ENCODE measurements at regions not wholly inside any gene's neighbourhood (a gene's known extent, or its start where the extent isn't known, plus 50 kb on each side); places are given as distances from the start of the nearest gene placed in this dataset.

GRCh38 chr12:107545737-107546353 lies 139.8 kb upstream of the PWP1 start:
- H3K4me3 ChIP-seq (ENCODE audit: low read length): no peak overlapping the region
- no peaks in the 10 kb centered on the region for H3K27me3 ChIP-seq (ENCODE audit: control insufficient read depth, insufficient read depth, low read length)
- H3K9ac ChIP-seq (ENCODE audit: low read length): no peak overlapping the region
- no peaks in the 10 kb centered on the region for H3K36me3 ChIP-seq (ENCODE audit: control insufficient read depth, insufficient read depth, low read length)
- H3K4me1 ChIP-seq (ENCODE audit: control insufficient read depth, insufficient read depth, low read length): no peaks in the 10 kb centered on the region
- H3K9me3 ChIP-seq (ENCODE audit: control insufficient read depth, low read length): no peaks in the 10 kb centered on the region

- Histone ChIP-seq H3K9me3 (ENCODE audit: control insufficient read depth, low read length) (no peaks in the 10 kb centered on the region), H3K27me3 (ENCODE audit: control insufficient read depth, insufficient read depth, low read length) (no peaks in the 10 kb centered on the region), H3K4me1 (ENCODE audit: control insufficient read depth, insufficient read depth, low read length) (no peaks in the 10 kb centered on the region)
Measured at GRCh38 chr12:107547389-107547788, 138.2 kb upstream of the PWP1 start.

GRCh38 chr12:107549651-107550480 lies 135.7 kb upstream of the PWP1 start:
- Histone ChIP-seq H3K4me1 (ENCODE audit: control insufficient read depth, insufficient read depth, low read length) (no peaks in the 10 kb centered on the region), H3K9ac (ENCODE audit: low read length) (no peak overlapping the region), H3K9me3 (ENCODE audit: control insufficient read depth, low read length) (no peaks in the 10 kb centered on the region), H3K36me3 (ENCODE audit: control insufficient read depth, insufficient read depth, low read length) (no peaks in the 10 kb centered on the region), H3K4me3 (ENCODE audit: low read length) (no peak overlapping the region), H3K27me3 (ENCODE audit: control insufficient read depth, insufficient read depth, low read length) (no peaks in the 10 kb centered on the region)

More at GRCh38 chr12:107547389-107547788, 138.2 kb upstream of the PWP1 start:
- Histone ChIP-seq H3K36me3 (ENCODE audit: control insufficient read depth, insufficient read depth, low read length) (no peaks in the 10 kb centered on the region), H3K9ac (ENCODE audit: low read length) (no peak overlapping the region), H3K4me3 (ENCODE audit: low read length) (no peak overlapping the region)

- H3K9ac ChIP-seq (ENCODE audit: low read length): no peak overlapping the region
- no peaks in the 10 kb centered on the region for H3K36me3 ChIP-seq (ENCODE audit: control insufficient read depth, insufficient read depth, low read length)
- H3K4me1 ChIP-seq (ENCODE audit: control insufficient read depth, insufficient read depth, low read length): no peaks in the 10 kb centered on the region
- no peak overlapping the region for H3K4me3 ChIP-seq (ENCODE audit: low read length)
- no peaks in the 10 kb centered on the region for H3K9me3 ChIP-seq (ENCODE audit: control insufficient read depth, low read length)
- no peaks in the 10 kb centered on the region for H3K27me3 ChIP-seq (ENCODE audit: control insufficient read depth, insufficient read depth, low read length)
Measured at GRCh38 chr12:107551434-107551833, 134.2 kb upstream of the PWP1 start.

- Histone ChIP-seq H3K9me3 (ENCODE audit: control insufficient read depth, low read length) (no peaks in the 10 kb centered on the region), H3K4me1 (ENCODE audit: control insufficient read depth, insufficient read depth, low read length) (no peaks in the 10 kb centered on the region), H3K4me3 (ENCODE audit: low read length) (no peak overlapping the region), H3K36me3 (ENCODE audit: control insufficient read depth, insufficient read depth, low read length) (no peaks in the 10 kb centered on the region), H3K27me3 (ENCODE audit: control insufficient read depth, insufficient read depth, low read length) (no peaks in the 10 kb centered on the region), H3K9ac (ENCODE audit: low read length) (no peak overlapping the region)
Measured at GRCh38 chr12:107552263-107552662, 133.3 kb upstream of the PWP1 start.

GRCh38 chr12:107553211-107553765 lies 132.3 kb upstream of the PWP1 start:
- Histone ChIP-seq H3K36me3 (ENCODE audit: control insufficient read depth, insufficient read depth, low read length) (no peaks in the 10 kb centered on the region), H3K27me3 (ENCODE audit: control insufficient read depth, insufficient read depth, low read length) (no peaks in the 10 kb centered on the region), H3K4me3 (ENCODE audit: low read length) (no peak overlapping the region), H3K9ac (ENCODE audit: low read length) (no peak overlapping the region), H3K4me1 (ENCODE audit: control insufficient read depth, insufficient read depth, low read length) (no peaks in the 10 kb centered on the region), H3K9me3 (ENCODE audit: control insufficient read depth, low read length) (no peaks in the 10 kb centered on the region)

- H3K9me3 ChIP-seq (ENCODE audit: control insufficient read depth, low read length): no peaks in the 10 kb centered on the region
- no peaks in the 10 kb centered on the region for H3K27me3 ChIP-seq (ENCODE audit: control insufficient read depth, insufficient read depth, low read length)
- H3K9ac ChIP-seq (ENCODE audit: low read length): no peak overlapping the region
- H3K4me3 ChIP-seq (ENCODE audit: low read length): no peak overlapping the region
- H3K4me1 ChIP-seq (ENCODE audit: control insufficient read depth, insufficient read depth, low read length): no peaks in the 10 kb centered on the region
- no peaks in the 10 kb centered on the region for H3K36me3 ChIP-seq (ENCODE audit: control insufficient read depth, insufficient read depth, low read length)
Measured at GRCh38 chr12:107554941-107555340, 130.7 kb upstream of the PWP1 start.

- Histone ChIP-seq H3K4me3 (ENCODE audit: low read length) (no peak overlapping the region), H3K9me3 (ENCODE audit: control insufficient read depth, low read length) (no peaks in the 10 kb centered on the region), H3K27me3 (ENCODE audit: control insufficient read depth, insufficient read depth, low read length) (no peaks in the 10 kb centered on the region), H3K9ac (ENCODE audit: low read length) (no peak overlapping the region), H3K36me3 (ENCODE audit: control insufficient read depth, insufficient read depth, low read length) (no peaks in the 10 kb centered on the region), H3K4me1 (ENCODE audit: control insufficient read depth, insufficient read depth, low read length) (no peaks in the 10 kb centered on the region)
Measured at GRCh38 chr12:107557026-107557425, 128.6 kb upstream of the PWP1 start.

- Histone ChIP-seq H3K4me3 (ENCODE audit: low read length) (no peak overlapping the region), H3K9me3 (ENCODE audit: control insufficient read depth, low read length) (no peaks in the 10 kb centered on the region), H3K27me3 (ENCODE audit: control insufficient read depth, insufficient read depth, low read length) (no peaks in the 10 kb centered on the region), H3K4me1 (ENCODE audit: control insufficient read depth, insufficient read depth, low read length) (no peaks in the 10 kb centered on the region), H3K36me3 (ENCODE audit: control insufficient read depth, insufficient read depth, low read length) (no peaks in the 10 kb centered on the region), H3K9ac (ENCODE audit: low read length) (no peak overlapping the region)
Measured at GRCh38 chr12:107557589-107558100, 128.0 kb upstream of the PWP1 start.

GRCh38 chr12:107558141-107558815 lies 127.3 kb upstream of the PWP1 start:
- Histone ChIP-seq H3K4me1 (ENCODE audit: control insufficient read depth, insufficient read depth, low read length) (no peaks in the 10 kb centered on the region), H3K4me3 (ENCODE audit: low read length) (no peak overlapping the region), H3K9me3 (ENCODE audit: control insufficient read depth, low read length) (no peaks in the 10 kb centered on the region), H3K27me3 (ENCODE audit: control insufficient read depth, insufficient read depth, low read length) (no peaks in the 10 kb centered on the region), H3K36me3 (ENCODE audit: control insufficient read depth, insufficient read depth, low read length) (no peaks in the 10 kb centered on the region), H3K9ac (ENCODE audit: low read length) (no peak overlapping the region)

- H3K27me3 ChIP-seq (ENCODE audit: control insufficient read depth, insufficient read depth, low read length): no peaks in the 10 kb centered on the region
- no peak overlapping the region for H3K4me3 ChIP-seq (ENCODE audit: low read length)
- H3K9me3 ChIP-seq (ENCODE audit: control insufficient read depth, low read length): no peaks in the 10 kb centered on the region
- H3K4me1 ChIP-seq (ENCODE audit: control insufficient read depth, insufficient read depth, low read length): no peaks in the 10 kb centered on the region
- no peak overlapping the region for H3K9ac ChIP-seq (ENCODE audit: low read length)
- H3K36me3 ChIP-seq (ENCODE audit: control insufficient read depth, insufficient read depth, low read length): no peaks in the 10 kb centered on the region
Measured at GRCh38 chr12:107558816-107559382, 126.7 kb upstream of the PWP1 start.

Measured in mucosa of stomach (tissue), 1 donor.